ENCODE measurements at regions not wholly inside any gene's neighbourhood (a gene's known extent, or its start where the extent isn't known, plus 50 kb on each side); places are given as distances from the start of the nearest gene placed in this dataset.

DNA sequence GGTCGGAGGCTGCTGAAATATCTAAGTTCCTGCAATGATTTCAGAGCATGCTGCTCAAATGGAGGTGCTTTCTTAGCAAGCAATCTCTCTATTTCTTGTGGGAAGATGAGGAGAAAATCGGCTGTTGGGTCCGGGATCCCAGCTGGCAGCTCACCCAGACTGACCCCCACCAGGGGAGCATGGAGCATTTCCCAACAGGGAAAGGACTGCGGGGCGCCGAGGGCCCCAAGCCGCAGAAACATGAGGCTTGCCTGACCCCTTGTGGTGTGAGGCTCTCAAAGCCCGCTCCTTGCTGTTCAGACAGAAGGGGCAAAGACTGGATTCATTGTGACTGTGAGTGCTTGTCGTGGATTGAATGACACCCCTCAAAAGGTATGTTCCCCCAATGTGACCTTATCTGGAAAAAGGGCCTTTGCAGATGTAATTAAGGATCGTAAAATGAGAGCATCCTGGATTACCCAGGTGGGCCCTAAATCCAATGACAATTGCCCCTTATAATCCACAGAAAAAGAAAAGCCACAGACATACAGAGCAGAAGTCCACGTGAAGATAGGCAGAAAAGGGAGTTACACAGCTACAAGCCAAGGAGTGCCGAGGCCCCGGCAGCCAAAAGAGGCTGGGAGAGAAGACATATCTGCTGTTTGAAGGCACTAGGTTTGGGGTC, 116.3 kb upstream of the VASH1 start:
- TF ChIP-seq, protein P1, sequence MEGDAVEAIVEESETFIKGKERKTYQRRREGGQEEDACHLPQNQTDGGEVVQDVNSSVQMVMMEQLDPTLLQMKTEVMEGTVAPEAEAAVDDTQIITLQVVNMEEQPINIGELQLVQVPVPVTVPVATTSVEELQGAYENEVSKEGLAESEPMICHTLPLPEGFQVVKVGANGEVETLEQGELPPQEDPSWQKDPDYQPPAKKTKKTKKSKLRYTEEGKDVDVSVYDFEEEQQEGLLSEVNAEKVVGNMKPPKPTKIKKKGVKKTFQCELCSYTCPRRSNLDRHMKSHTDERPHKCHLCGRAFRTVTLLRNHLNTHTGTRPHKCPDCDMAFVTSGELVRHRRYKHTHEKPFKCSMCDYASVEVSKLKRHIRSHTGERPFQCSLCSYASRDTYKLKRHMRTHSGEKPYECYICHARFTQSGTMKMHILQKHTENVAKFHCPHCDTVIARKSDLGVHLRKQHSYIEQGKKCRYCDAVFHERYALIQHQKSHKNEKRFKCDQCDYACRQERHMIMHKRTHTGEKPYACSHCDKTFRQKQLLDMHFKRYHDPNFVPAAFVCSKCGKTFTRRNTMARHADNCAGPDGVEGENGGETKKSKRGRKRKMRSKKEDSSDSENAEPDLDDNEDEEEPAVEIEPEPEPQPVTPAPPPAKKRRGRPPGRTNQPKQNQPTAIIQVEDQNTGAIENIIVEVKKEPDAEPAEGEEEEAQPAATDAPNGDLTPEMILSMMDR (IDR thresholded peaks at IDR 0.05; ENCODE audit: insufficient read depth, low read length, poor library complexity, severe bottlenecking), result peak; percentile 69
- Histone ChIP-seq H3K4me3 (replicated peaks; ENCODE audit: low read depth, low read length) (no peak overlapping the region), H3K27me3 (replicated peaks; ENCODE audit: control insufficient read depth, insufficient read depth, low read length) (peaks cover 4% of the 10 kb centered on the region), H3K36me3 (ENCODE audit: control insufficient read depth, insufficient read depth, low read length) (no peaks in the 10 kb centered on the region)
- peak; percentile 11 for DNase-seq (ENCODE audit: extremely low read depth, insufficient read length)

DNA sequence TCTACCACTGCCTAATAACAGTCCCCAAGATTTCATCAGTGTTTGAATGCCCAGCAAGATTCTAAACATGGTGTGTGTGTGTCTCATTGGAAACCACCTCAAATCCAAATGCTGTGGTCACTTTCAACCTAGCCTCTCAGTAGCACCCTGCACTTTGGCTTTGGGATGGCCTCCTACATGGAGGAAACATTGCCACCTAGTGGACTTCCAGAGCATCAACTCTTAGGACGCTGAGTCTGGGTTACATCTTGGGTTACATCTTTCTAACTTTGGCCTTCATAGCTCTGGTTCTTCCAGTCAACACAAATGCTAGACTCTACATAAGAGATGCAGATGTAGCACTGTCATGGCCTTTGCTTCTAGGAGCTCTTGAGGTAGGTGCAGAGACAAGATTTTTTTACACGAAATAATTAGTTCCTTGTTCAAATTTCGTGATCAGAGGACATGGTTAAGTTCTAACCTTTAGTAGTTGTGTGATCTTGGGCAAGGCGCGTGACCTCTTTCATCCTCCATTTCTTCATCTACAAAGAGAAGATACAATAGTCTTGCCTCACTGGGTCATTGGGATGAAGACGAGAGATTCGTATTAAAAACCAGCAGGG, 113.5 kb upstream of the VASH1 start:
- Histone ChIP-seq H3K27me3 (replicated peaks; ENCODE audit: control insufficient read depth, insufficient read depth, low read length) (peaks cover 4% of the 10 kb centered on the region), H3K4me3 (replicated peaks; ENCODE audit: low read depth, low read length) (no peak overlapping the region), H3K36me3 (ENCODE audit: control insufficient read depth, insufficient read depth, low read length) (no peaks in the 10 kb centered on the region)
- DNase-seq (ENCODE audit: extremely low read depth, insufficient read length), result no peak
- TF ChIP-seq, protein P1 (IDR thresholded peaks at IDR 0.05; ENCODE audit: insufficient read depth, low read length, poor library complexity, severe bottlenecking), result peak; percentile 85

DNA sequence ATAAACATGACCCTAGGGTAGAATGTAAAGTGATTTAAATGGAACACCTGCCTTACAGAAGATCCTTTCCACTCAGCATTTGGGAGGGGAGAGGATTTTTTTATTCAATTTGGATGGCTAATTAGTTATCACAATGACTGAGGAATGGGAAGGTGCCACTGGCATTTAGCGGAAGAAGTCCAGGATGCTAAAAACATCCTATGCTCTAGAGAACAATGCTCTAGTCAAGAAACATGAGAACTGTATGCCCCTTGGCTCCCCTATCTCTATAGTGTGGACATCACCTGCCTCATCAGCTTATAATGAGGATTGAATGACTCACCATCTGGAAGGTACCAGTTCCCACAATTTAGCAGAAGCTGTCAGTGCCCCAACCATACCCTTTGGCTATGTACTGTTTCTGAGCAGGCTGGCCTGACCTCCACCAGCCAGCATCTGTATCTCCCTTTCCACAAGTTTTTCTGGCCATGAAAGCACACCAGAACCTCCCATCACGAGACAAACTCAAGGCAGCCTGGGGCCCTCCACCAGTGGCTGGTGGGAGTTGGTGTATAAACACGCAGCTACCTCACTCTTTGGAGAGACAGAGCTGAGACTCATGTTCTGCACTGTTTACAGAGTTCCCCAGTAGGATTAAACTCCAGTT, 109.7 kb upstream of the VASH1 start:
- Histone ChIP-seq H3K27me3 (replicated peaks; ENCODE audit: control insufficient read depth, insufficient read depth, low read length) (peaks cover 1% of the 10 kb centered on the region), H3K4me3 (replicated peaks; ENCODE audit: low read depth, low read length) (no peak overlapping the region), H3K36me3 (ENCODE audit: control insufficient read depth, insufficient read depth, low read length) (no peaks in the 10 kb centered on the region)
- no peak for DNase-seq (ENCODE audit: extremely low read depth, insufficient read length)
- TF ChIP-seq, protein P1 (IDR thresholded peaks at IDR 0.05; ENCODE audit: insufficient read depth, low read length, poor library complexity, severe bottlenecking), result no peak

DNA sequence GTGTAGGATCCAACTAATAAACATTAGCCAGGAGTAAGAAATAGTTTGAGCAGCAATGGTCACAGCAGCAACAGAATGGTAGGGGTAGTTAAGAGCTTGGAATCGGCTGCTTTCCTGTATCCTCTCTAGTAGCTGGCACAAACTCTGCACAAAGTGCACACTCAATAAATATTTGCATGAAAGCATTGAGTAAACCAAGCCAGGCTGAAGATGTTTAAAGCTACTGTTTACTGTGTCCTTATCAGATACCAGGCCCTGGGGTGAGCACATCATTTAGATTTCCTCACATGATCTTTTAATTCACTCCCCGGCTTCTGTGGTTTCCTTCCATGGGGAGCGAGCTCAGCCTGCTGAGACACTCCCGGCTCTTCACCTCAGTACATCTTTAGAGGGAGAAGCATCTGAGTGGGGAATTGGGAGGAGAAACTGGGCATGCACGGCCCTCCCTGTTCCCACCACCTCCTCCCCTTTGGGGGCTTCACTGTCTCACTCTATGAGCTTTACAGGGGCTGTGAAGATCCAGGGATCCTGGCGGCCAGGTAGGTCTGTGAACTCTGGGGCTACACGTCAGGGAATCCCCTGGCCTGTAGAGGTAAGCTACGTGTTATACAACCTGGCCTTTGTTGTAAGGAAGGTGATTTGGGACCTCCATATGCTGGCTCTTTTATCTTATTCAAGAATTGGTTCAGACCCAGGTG, 107.2 kb upstream of the VASH1 start:
- H3K27me3 ChIP-seq (replicated peaks; ENCODE audit: control insufficient read depth, insufficient read depth, low read length), result peaks cover 1% of the 10 kb centered on the region
- H3K4me3 ChIP-seq (replicated peaks; ENCODE audit: low read depth, low read length), result no peak overlapping the region
- no peaks in the 10 kb centered on the region for H3K36me3 ChIP-seq (ENCODE audit: control insufficient read depth, insufficient read depth, low read length)
- TF ChIP-seq, protein P1 (IDR thresholded peaks at IDR 0.05; ENCODE audit: insufficient read depth, low read length, poor library complexity, severe bottlenecking), result no peak
- no peak for DNase-seq (ENCODE audit: extremely low read depth, insufficient read length)

DNA sequence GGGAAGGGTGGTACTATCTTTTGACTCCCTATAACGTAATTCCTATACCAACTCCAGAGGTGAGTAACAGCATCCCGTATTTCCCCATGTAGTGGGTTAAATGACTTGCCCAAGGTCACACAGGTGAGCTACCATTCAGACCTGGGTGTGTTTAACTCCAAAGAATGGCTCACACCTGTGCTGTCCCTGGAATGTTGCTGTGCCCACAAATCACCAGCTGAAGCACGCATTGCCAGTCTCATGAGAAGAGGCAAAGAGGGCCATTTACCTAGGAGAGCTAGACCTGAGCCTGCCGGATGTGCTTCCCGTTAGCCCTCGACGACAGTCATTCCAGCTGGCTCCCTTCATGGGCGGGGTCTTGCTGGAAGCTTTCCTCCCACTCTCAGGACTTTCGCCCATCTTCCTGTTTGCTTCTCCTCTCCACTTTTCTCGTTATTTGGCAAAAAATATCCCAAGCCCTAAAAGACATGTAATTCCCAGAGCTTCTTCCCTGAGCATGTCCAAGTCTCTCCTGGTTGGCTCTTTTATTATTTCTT, 106.6 kb upstream of the VASH1 start:
- no peak for DNase-seq (ENCODE audit: extremely low read depth, insufficient read length)
- Histone ChIP-seq H3K36me3 (ENCODE audit: control insufficient read depth, insufficient read depth, low read length) (no peaks in the 10 kb centered on the region), H3K27me3 (replicated peaks; ENCODE audit: control insufficient read depth, insufficient read depth, low read length) (peaks cover 1% of the 10 kb centered on the region), H3K4me3 (replicated peaks; ENCODE audit: low read depth, low read length) (no peak overlapping the region)
- TF ChIP-seq, protein P1 (IDR thresholded peaks at IDR 0.05; ENCODE audit: insufficient read depth, low read length, poor library complexity, severe bottlenecking), result no peak

All from GM06990 (cell line).